Upper lobe of left lung (tissue), 6 donors: ENCODE measurements at regions not wholly inside any gene's neighbourhood (a gene's known extent, or its start where the extent isn't known, plus 50 kb on each side); places are given as distances from the start of the nearest gene placed in this dataset.

ENCODE experiments used
- ATAC-seq, 2 donors: fragments of 200-7000 bp; cut with Tn5 transposase; one replicate each; pipeline ENCODE4 v1.9.1; 2022; ENCODE audit warnings: mild to moderate bottlenecking in 2 of 2, moderate library complexity in 2 of 2; ENCODE audit not compliant: low FRiP score in 2 of 2
- DNase-seq, 2 donors: peaks; one replicate each; pipeline ENCODE4 v3.0.0-alpha.2; 2019 to 2020
- H3K27ac ChIP-seq, 4 donors: fragments of 200-600 bp; sonication (generic); one replicate each; pipeline ENCODE4 v1.5.1; 2016 to 2019
- H3K27me3 ChIP-seq, 4 donors: fragments of 200-600 bp; sonication (generic); one replicate each; pipeline ENCODE4 v1.5.1; 2017 to 2019
- H3K36me3 ChIP-seq, 4 donors: fragments of 200-600 bp; sonication (generic); one replicate each; pipeline ENCODE4 v1.5.1; 2016 to 2019
- H3K4me1 ChIP-seq, 4 donors: fragments of 200-600 bp; sonication (generic); one replicate each; pipeline ENCODE4 v1.5.1; 2018 to 2019
- H3K4me3 ChIP-seq, 4 donors: fragments of 200-600 bp; sonication (generic); one replicate each; pipeline ENCODE4 v1.5.1; 2017 to 2019; ENCODE audit warnings: mild to moderate bottlenecking in 2 of 4, moderate library complexity in 1 of 4
- H3K9me3 ChIP-seq, 4 donors: fragments of 200-600 bp; sonication (generic); one replicate each; pipeline ENCODE4 v1.5.1; 2018 to 2019
- CTCF ChIP-seq, 6 experiments: fragments of 450-650 bp in 4 of 6; fragments of 200-600 bp in 2 of 6; sonication (generic) in 2 of 6; IDR thresholded peaks; one replicate each; pipeline ENCODE4 v1.5.1; 2016 to 2019; ENCODE audit warnings: antibody characterized with exemption in 6 of 6
- EP300 ChIP-seq, 4 donors: sonication (generic); formaldehyde crosslinking; IDR thresholded peaks; one replicate each; pipeline ENCODE4 v1.5.1; 2017; ENCODE audit warnings: antibody characterized with exemption in 4 of 4, control low read depth in 2 of 4
- POLR2A ChIP-seq, 4 donors: fragments of 450-650 bp; IDR thresholded peaks; one replicate each; pipeline ENCODE4 v1.5.1; 2016 to 2017; ENCODE audit warnings: antibody characterized with exemption in 4 of 4, mild to moderate bottlenecking in 2 of 4
- POLR2AphosphoS5 ChIP-seq, 2 donors: sonication (generic); formaldehyde crosslinking; IDR thresholded peaks; one replicate each; pipeline ENCODE4 v1.5.1; 2017; ENCODE audit warnings: antibody characterized with exemption in 2 of 2
- WGBS, 2 donors: methylation state at CpG; one replicate each; pipeline ENCODE4 v1.1.5; 2017 to 2018; 5-methylcytosine and 5-hydroxymethylcytosine counted together
- donor health status: DM: no; HTN: no; CAD: no; lungs with moderate emphysema.
- donor health status: DM: no; HTN: yes; CAD: no; lungs with severe emphysema.

- DNase-seq (no peak), ATAC-seq (peak in 1 of 2 donors; percentile 32)
- H3K4me1 ChIP-seq = no peaks in the 10 kb centered on the region
- 65 to 87% methylated on average over 4 of the region's 4 CpGs for WGBS, 2 donors
- no peak overlapping the region for H3K4me3 ChIP-seq
- no peaks in the 10 kb centered on the region for H3K27me3 ChIP-seq
- H3K36me3 ChIP-seq = no peaks in the 10 kb centered on the region
- no peak for TF ChIP-seq EP300 (IDR thresholded peaks at IDR 0.05)
- TF ChIP-seq POLR2A (IDR thresholded peaks at IDR 0.05) = no peak
- TF ChIP-seq POLR2AphosphoS5 (IDR thresholded peaks at IDR 0.05) = no peak
- no peak for TF ChIP-seq CTCF (IDR thresholded peaks at IDR 0.05)
- no peak overlapping the region for H3K27ac ChIP-seq
- no peaks in the 10 kb centered on the region for H3K9me3 ChIP-seq
Measured at GRCh38 chr5:98106116-98107031, 667.1 kb upstream of the RGMB start.

- ATAC-seq = no peak
- WGBS, 2 donors = 85 to 94% methylated on average over 1 of the region's 1 CpG
- H3K27ac ChIP-seq = no peak overlapping the region
- no peaks in the 10 kb centered on the region for H3K36me3 ChIP-seq
- H3K9me3 ChIP-seq = no peaks in the 10 kb centered on the region
- no peak for DNase-seq
- no peaks in the 10 kb centered on the region for H3K27me3 ChIP-seq
- TF ChIP-seq POLR2AphosphoS5 (IDR thresholded peaks at IDR 0.05) (no peak), EP300 (IDR thresholded peaks at IDR 0.05) (no peak), POLR2A (IDR thresholded peaks at IDR 0.05) (no peak), CTCF (IDR thresholded peaks at IDR 0.05) (no peak)
- H3K4me3 ChIP-seq = no peak overlapping the region
- H3K4me1 ChIP-seq = no peaks in the 10 kb centered on the region
Measured at GRCh38 chr5:98108497-98108896, 665.0 kb upstream of the RGMB start.

DNA sequence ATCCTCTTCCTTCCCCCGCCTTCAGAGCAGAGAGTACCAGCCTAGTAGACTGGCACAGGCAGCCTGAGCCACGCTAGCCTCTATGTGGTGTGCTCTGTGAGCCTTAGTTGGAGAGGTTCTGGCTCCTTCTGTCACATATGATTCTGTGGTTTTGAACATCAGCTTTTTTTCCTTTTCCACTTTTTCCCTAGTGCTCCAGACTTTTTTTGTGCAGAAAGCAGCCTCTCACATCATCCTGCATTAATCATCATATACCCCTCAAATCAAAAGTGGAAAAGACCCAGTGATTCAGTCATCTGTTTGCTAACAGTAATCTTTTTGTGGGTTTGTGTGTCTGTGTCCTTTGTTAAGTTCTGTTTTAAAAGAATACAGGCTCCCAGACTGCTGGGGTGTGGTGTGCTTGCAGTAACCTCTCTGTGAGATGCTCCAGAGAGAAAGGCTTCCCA, 663.9 kb upstream of the RGMB start:
- Histone ChIP-seq H3K9me3 (no peaks in the 10 kb centered on the region), H3K27ac (no peak overlapping the region), H3K4me3 (no peak overlapping the region), H3K36me3 (no peaks in the 10 kb centered on the region), H3K4me1 (no peaks in the 10 kb centered on the region), H3K27me3 (no peaks in the 10 kb centered on the region)
- TF ChIP-seq CTCF (IDR thresholded peaks at IDR 0.05) (no peak), EP300 (IDR thresholded peaks at IDR 0.05) (no peak), POLR2A (IDR thresholded peaks at IDR 0.05) (no peak), POLR2AphosphoS5 (IDR thresholded peaks at IDR 0.05) (no peak)
- DNase-seq = no peak
- ATAC-seq = peak in 1 of 2 donors; percentile 59
- WGBS, 2 donors = 58 to 77% methylated on average over 2 of the region's 2 CpGs

DNA sequence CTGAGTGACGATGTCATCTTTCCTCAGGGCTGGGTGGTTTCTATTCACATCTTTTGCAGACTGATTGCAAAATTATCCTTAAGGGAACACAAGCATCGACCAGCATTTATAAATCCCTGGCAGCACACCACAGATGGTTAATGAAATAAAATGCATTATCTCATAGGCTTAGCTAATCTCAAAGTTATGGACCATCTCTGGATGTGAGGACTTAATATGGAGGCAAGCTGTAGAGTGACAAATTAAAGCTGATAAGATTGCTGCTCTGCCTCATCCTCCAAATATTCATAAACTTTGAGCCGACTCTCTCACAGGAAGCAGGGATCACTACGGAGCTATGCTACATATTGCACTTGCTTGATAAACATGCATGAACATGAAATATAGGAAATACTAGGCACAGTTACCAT, 663.2 kb upstream of the RGMB start:
- WGBS, 2 donors = 50 to 68% methylated on average over 4 of the region's 4 CpGs
- TF ChIP-seq EP300 (IDR thresholded peaks at IDR 0.05) (no peak), POLR2A (IDR thresholded peaks at IDR 0.05) (no peak), POLR2AphosphoS5 (IDR thresholded peaks at IDR 0.05) (no peak), CTCF (IDR thresholded peaks at IDR 0.05) (no peak)
- no peaks in the 10 kb centered on the region for H3K4me1 ChIP-seq
- H3K27ac ChIP-seq = no peak overlapping the region
- H3K36me3 ChIP-seq = no peaks in the 10 kb centered on the region
- H3K4me3 ChIP-seq = no peak overlapping the region
- ATAC-seq = peak in 1 of 2 donors; percentile 83
- DNase-seq = no peak
- H3K27me3 ChIP-seq = no peaks in the 10 kb centered on the region
- H3K9me3 ChIP-seq = no peaks in the 10 kb centered on the region
